GM18517 (cell line): ENCODE measurements at regions not wholly inside any gene's neighbourhood (a gene's known extent, or its start where the extent isn't known, plus 50 kb on each side); places are given as distances from the start of the nearest gene placed in this dataset.
"Not testable (repeated sequence)": the region's sequence is repeated elsewhere in the genome, so short reads cannot be mapped to it uniquely, and the experiment has no call there.

Source experiments
- ATAC-seq: cut with Tn5 transposase; IDR thresholded peaks from one replicate; pipeline ENCODE4 v1.9.1; 2021; ENCODE audit warnings: mild to moderate bottlenecking, moderate library complexity; ENCODE audit not compliant: unreplicated experiment

- no peak for ATAC-seq
Measured at GRCh38 chr9:80797101-80797829, 892.1 kb downstream of the TLE1 start.

- ATAC-seq: no peak
Measured at GRCh38 chr9:80796632-80797031, 892.7 kb downstream of the TLE1 start.

DNA sequence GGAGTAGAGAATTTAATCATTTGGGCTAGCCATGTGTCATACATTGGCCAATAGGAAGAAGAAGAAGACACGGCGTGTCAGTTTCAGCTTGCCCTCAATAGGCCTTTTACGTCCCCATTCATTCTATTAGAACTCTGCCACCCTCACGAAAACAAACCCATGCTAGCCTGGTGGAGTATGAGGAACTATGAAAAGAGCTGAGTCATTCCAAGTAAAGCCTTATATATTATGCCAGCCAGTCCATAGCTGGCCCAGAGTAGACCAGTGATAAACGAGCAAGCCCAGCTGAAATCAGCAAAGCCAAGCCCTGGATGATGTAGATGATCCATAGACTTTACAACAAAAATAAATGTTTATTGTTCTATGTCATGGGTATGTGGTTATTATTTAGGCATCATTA lies 895.1 kb downstream of the TLE1 start:
- no peak for ATAC-seq

DNA sequence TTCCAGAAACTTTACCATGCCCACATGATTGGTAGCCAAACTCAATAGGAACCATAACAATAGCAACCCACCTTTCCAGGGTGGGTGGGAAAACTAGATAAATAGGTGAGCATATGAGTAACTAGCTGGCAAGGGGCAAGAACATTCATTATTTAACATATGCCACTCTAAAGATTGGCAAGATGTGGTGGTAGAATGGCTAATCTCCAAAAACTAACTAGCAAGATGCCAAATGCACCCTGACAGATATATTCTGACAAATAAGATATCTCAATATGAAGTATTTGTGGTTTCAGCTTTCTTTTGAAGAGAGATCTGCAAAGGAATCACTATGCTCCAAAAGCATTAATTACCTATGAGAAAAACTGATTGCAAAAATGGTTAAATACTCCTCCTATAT lies 895.6 kb downstream of the TLE1 start:
- no peak for ATAC-seq

GRCh38 chr9:80792726-80793125 lies 896.6 kb downstream of the TLE1 start:
- ATAC-seq: no peak

- ATAC-seq: no peak
Measured at GRCh38 chr9:80791836-80792235, 897.5 kb downstream of the TLE1 start.

GRCh38 chr9:80790764-80791163 lies 898.6 kb downstream of the TLE1 start:
- ATAC-seq: no peak

DNA sequence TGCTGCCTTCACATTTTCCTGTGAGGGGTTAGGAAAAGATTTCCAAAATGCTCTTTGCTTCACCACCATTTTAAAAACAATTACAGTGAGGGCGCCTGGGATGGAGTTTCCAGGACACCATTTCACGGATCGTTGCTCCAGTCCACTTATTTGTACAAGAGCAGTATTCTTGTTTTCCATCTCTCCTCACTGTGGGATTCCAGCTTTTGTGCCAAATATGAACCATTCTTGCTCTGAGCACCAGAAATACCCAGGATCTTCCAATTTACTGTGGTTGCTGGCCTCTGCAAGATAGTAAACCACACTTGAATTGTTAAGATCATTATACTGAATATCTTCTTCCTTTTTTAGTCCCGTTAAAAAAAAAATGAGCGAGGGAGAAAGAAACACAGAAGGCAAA lies 899.5 kb downstream of the TLE1 start:
- no peak for ATAC-seq

- ATAC-seq: no peak
Measured at GRCh38 chr9:80787636-80788035, 901.7 kb downstream of the TLE1 start.

DNA sequence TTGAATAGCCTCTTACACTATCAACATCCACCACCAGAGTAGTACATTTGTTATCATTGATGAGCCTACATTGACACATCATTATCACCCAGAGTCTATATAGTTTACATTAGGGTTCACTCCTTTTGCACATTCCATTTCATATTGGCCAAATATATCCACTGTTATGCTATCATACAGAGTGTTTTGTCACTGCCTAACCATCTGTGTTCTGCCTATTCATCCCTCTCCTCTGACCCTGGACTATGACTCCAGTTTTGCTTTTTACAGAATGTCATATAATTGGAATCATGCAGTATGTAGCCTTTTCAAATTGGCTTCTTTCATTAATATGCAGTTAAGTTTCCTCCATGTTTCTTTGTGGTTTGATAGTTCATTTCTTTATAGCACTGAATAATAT lies 904.7 kb downstream of the TLE1 start:
- ATAC-seq: no peak

- ATAC-seq: no peak
Measured at GRCh38 chr9:80775971-80776370, 913.4 kb downstream of the TLE1 start.

GRCh38 chr9:80775530-80775929 lies 913.8 kb downstream of the TLE1 start:
- ATAC-seq: no peak

GRCh38 chr9:80771555-80772347 lies 917.6 kb downstream of the TLE1 start:
- no peak for ATAC-seq

DNA sequence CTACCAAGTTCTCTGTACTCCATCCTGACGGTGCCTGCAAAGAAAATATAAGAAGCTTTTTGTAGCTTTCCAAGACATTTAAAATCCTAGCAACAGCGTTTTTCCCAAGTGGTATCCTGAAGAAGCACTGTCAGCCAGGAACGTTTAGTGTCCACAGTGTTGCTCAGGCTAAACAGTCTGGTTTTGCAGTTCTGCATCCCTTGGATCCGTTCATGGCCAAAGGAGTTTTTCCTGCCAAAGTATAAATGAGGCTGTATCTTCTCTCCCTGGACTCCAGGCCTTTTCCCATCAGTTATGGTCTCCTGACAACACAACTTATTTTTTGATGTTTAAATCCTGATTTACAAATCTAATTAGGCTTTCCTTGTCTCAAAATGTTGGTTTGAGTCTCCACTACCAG lies 925.8 kb downstream of the TLE1 start:
- no peak for ATAC-seq

DNA sequence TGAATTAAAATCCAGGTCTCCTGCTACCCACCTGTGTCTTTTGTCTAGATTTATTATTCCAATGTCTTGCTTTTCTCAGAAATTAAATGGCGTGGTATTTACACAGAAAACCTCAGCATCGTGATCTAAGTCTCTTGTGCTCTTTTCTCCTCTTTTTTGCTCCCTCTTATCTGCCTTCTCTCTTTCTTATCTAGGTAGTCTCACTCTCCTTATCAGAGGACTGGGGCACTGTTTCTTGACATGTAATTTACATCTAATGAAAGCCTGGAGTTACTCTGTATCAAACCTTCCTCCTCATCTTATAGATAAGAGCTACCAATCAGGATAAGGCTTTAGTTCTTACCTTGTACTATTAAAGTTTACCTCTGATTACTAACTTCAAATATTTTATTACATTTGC lies 933.8 kb downstream of the TLE1 start:
- ATAC-seq: no peak

DNA sequence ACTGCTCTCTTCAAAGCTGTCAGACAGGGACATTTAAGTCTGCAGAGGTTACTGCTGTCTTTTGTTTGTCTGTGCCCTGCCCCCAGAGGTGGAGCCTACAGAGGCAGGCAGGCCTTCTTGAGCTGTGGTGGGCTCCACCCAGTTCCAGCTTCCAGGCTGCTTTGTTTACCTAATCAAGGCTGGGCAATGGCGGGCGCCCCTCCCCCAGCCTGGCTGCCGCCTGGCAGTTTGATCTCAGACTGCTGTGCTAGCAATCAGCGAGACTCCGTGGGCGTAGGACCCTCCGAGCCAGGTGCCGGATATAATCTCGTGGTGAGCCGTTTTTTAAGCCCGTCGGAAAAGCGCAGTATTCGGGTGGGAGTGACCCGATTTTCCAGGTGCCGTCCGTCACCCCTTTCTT lies 942.3 kb downstream of the TLE1 start:
- ATAC-seq: not testable (repeated sequence)

DNA sequence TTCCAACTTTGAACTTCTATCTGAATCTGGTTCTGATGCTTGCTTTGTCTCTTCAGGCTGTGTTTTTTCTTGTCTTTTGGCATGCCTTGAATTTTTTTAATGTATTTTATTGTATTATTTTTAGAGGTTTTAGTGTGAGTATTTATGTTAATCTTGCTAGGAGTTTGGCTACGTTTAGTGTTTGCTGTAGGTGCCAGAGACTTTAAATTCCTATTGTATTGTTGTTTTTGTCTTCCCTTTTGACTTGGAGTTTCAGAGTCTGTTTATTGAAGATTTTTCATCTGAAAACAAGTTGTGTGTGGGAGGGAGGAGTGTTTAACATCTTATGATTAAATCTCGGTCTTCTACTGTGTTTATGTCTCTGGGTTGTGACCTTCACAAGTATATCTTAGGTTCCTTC lies 956.8 kb downstream of the TLE1 start:
- no peak for ATAC-seq

DNA sequence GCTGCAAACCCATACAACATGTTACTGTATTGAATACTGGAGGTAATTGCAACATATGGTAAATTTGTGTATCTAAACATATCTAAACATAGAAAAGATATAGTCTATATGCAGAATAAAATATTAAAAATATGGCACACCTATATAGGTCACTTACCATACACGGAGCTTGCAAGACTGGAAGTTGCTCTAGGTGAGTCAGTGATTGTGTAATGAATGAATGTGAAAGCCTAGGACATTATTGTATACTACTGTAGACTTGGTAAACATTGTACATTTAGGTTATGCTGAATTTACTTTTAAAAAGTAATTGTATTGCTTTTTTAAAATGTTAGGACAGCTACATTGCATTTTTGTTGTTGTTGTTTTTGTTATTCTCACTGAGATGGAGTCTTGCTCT lies 968.8 kb downstream of the TLE1 start:
- ATAC-seq: no peak

GRCh38 chr9:80707120-80707519 lies 982.2 kb downstream of the TLE1 start:
- no peak for ATAC-seq

GRCh38 chr9:80701061-80701460 lies 988.3 kb downstream of the TLE1 start:
- no peak for ATAC-seq

DNA sequence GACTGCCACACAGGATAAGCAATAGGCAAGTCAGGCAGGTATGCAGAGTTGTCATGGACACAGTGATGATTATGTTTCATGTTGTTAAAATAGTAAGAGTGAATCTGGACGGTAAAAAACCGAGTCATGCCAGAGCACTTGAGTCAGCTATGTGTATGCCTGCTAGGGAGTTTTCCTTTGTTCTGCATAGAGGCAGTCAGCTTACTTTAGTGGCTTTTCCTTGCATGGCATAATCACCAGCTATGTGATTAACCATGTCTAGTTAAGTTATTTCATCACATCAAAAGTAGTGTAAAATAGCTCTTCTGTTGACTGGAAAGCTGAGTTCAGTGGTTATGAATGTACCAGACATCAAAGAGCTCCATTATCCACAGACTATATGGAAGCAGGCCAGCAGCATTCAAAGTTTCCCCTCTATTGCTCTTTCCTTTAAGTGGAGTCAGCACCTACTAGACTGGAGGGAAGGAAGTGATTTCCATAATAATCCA lies 989.8 kb downstream of the TLE1 start:
- no peak for ATAC-seq

DNA sequence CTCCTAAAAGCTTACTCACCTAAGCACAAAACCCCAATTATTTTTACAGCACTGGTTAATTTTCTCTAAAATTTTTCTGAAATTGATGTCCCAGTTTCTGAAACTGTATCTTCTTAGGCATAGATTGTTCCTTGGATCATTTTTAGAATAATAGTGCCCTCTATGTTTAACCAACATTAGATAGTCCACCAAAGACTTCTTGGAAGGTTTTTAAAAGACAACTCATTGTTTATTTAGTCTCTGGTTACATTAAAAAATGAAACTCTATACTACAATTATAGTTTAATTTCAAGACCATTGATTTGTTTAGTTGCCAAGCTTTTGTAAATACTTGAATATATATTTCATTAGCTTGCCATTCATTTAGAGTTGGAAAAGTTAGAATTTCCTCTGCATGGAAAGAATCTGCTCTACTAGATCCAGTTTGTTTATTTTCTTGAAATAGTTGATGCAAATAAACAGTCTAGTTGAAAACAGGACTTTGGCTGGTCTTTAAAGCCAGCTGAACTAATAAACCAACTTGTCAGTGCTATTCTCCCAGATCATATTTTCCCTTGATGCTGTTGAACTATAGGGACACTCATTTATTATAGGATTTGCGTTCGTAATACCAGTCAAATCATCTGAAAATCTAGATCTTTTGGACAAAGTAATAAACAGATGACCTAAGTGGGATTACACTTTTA lies 990.5 kb downstream of the TLE1 start:
- ATAC-seq: no peak
